PFSK-1 (cell line): ENCODE measurements at regions not wholly inside any gene's neighbourhood (a gene's known extent, or its start where the extent isn't known, plus 50 kb on each side); places are given as distances from the start of the nearest gene placed in this dataset.

Experiments used
- FOXP2 ChIP-seq: optimal IDR thresholded peaks from 2 replicates; pipeline ENCODE3; 2011; ENCODE audit warnings: borderline replicate concordance, control low read depth, inconsistent platforms; ENCODE audit not compliant: insufficient read depth; ENCODE audit errors: extremely low read length, extremely low read depth
- POLR2AphosphoS5 ChIP-seq: IDR thresholded peaks from 2 replicates; pipeline ENCODE4 v1.6.1; 2012; ENCODE audit warnings: low read depth, mild to moderate bottlenecking, control low read depth, low read length, moderate library complexity
- SIN3A ChIP-seq: IDR thresholded peaks from 2 replicates; pipeline ENCODE4 v1.6.1; 2012; ENCODE audit warnings: mild to moderate bottlenecking, low read length, moderate library complexity, borderline replicate concordance; ENCODE audit not compliant: insufficient read depth
- TAF1 ChIP-seq: IDR thresholded peaks from 2 replicates; pipeline ENCODE4 v1.6.1; 2012; ENCODE audit warnings: low read length, control low read depth, borderline replicate concordance; ENCODE audit not compliant: insufficient read depth
- TF ChIP-seq, protein P1 (sequence below), 2 experiments: IDR thresholded peaks; 2 replicates each; pipeline versions ENCODE4 v1.6.1 to v1.8.0; 2011 to 2012; ENCODE audit warnings: low read depth in 2 of 2, low read length in 2 of 2, control low read depth in 1 of 2, inconsistent platforms in 1 of 2, mild to moderate bottlenecking in 1 of 2, moderate library complexity in 1 of 2; ENCODE audit not compliant: insufficient read depth in 1 of 2

DNA sequence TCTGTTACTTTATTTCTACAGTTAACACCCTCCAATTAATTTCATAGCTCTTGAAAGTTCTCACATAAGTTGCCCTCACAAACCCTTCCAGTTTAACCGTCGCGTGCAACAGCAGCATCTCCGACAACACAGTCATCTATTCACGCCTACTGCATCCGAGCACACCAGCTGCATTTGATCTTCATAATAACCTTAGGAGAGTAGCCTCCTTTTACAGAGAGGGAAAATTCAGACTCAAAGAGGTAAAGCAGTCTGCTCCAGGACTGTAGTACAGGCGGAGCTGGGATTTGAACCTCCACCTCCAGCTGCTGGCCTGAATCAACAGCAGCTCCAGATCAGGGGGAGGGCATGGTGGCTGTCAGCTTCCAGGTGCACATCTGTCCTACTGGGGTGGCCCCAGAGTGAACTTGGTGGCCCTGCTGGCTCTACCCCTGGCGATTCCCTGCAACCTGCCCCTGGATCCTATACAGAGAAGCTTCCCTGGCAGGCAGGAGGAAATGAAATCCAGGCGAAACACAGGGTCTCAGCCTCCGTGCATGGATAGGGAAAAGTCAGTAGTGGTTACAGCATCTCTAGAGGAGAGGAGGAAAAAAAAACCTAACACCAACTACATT lies 71.6 kb upstream of the UNC5A start:
- TF ChIP-seq POLR2AphosphoS5 (no peak), SIN3A (no peak), TAF1 (no peak), FOXP2 (no peak)
- TF ChIP-seq, protein P1, sequence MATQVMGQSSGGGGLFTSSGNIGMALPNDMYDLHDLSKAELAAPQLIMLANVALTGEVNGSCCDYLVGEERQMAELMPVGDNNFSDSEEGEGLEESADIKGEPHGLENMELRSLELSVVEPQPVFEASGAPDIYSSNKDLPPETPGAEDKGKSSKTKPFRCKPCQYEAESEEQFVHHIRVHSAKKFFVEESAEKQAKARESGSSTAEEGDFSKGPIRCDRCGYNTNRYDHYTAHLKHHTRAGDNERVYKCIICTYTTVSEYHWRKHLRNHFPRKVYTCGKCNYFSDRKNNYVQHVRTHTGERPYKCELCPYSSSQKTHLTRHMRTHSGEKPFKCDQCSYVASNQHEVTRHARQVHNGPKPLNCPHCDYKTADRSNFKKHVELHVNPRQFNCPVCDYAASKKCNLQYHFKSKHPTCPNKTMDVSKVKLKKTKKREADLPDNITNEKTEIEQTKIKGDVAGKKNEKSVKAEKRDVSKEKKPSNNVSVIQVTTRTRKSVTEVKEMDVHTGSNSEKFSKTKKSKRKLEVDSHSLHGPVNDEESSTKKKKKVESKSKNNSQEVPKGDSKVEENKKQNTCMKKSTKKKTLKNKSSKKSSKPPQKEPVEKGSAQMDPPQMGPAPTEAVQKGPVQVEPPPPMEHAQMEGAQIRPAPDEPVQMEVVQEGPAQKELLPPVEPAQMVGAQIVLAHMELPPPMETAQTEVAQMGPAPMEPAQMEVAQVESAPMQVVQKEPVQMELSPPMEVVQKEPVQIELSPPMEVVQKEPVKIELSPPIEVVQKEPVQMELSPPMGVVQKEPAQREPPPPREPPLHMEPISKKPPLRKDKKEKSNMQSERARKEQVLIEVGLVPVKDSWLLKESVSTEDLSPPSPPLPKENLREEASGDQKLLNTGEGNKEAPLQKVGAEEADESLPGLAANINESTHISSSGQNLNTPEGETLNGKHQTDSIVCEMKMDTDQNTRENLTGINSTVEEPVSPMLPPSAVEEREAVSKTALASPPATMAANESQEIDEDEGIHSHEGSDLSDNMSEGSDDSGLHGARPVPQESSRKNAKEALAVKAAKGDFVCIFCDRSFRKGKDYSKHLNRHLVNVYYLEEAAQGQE (IDR thresholded peaks at IDR 0.05; ENCODE audit: insufficient read depth in 1 of 2, low read depth in 2 of 2, low read length in 2 of 2) = no peak
